ENCODE measurements at regions not wholly inside any gene's neighbourhood (a gene's known extent, or its start where the extent isn't known, plus 50 kb on each side); places are given as distances from the start of the nearest gene placed in this dataset.

DNA sequence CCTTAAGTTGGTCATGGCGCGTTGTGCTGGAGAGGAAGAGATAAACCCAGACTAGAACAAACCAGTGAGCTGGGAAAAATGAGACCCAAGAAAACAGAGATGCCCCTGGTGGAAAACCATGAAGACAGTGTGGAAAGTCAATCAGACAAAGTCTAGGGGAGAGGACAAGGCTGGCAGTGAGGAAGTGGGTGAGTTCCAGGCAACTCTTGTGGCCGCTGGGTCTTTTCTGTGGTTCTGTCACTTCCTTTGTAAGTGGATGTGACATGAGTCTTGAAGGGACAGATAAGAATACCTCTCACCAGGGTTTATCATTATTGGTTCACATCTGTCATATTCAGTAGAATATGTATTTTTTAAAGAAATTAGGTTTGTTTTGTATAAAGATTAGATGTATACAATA lies 738.4 kb downstream of the DHX35 start:
- Mint-ChIP-seq H3K27ac (no peak overlapping the region), H3K36me3 (ENCODE audit: low read depth) (no peaks in the 10 kb centered on the region), H3K27me3 (ENCODE audit: low read depth) (no peaks in the 10 kb centered on the region), H3K4me3 (no peak overlapping the region), H3K9me3 (peaks cover 5% of the 10 kb centered on the region), H3K4me1 (ENCODE audit: low read depth) (no peaks in the 10 kb centered on the region)
- no peak for DNase-seq (ENCODE audit: low spot score)

DNA sequence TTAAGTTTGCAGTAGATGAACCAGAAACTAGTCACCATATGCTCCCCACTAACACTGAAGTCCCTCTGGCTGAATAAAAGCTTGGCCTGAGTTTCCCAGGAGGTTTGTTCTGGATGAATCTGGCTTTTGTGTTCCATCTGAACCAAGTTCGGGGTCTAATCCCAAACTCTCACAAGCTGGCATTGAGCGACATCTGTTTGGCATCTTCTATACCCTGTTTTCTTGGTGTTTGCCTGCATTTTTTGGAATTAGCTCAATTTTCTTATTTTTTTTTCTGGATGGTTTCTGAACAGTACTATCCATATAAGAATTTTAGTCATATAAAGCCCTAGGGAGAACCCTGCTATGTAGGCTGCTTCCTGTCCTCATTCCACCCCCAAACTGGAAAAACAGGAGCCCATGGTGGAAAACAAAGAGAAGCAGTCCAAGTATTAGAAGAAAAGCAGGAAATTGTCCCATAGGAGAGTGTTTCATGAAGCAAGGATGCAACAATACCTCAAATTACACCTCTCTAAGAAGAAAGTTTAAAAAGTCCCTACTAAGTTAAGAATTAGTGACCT lies 737.1 kb downstream of the DHX35 start:
- Mint-ChIP-seq H3K4me1 (ENCODE audit: low read depth) (no peaks in the 10 kb centered on the region), H3K27me3 (ENCODE audit: low read depth) (no peaks in the 10 kb centered on the region), H3K9me3 (peaks cover 5% of the 10 kb centered on the region), H3K36me3 (ENCODE audit: low read depth) (no peaks in the 10 kb centered on the region), H3K27ac (no peak overlapping the region), H3K4me3 (no peak overlapping the region)
- DNase-seq (ENCODE audit: low spot score), result no peak

DNA sequence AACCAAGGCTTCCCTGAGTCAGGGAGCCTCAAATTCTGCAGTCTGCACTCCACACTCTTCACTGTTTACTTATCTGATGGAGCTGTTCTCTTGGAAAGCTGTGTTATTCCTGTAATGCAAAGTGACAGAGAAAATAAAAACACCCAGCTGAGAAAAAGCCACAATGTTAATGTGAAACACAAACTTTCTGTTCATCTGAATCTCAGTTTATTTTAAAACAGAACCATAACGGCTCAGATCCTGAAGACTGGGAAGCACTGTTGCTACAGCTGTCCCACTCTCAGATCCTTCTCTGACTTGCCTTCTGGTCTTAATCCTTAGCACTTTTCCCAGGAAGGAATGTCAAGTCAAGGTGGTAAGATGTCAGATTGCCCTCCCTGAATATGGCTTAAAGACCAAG lies 736.6 kb downstream of the DHX35 start:
- no peaks in the 10 kb centered on the region for H3K36me3 Mint-ChIP-seq (ENCODE audit: low read depth)
- no peak for DNase-seq (ENCODE audit: low spot score)
- H3K4me3 Mint-ChIP-seq, result no peak overlapping the region
- no peaks in the 10 kb centered on the region for H3K27me3 Mint-ChIP-seq (ENCODE audit: low read depth)
- peaks cover 5% of the 10 kb centered on the region for H3K9me3 Mint-ChIP-seq
- H3K27ac Mint-ChIP-seq, result no peak overlapping the region
- no peaks in the 10 kb centered on the region for H3K4me1 Mint-ChIP-seq (ENCODE audit: low read depth)

DNA sequence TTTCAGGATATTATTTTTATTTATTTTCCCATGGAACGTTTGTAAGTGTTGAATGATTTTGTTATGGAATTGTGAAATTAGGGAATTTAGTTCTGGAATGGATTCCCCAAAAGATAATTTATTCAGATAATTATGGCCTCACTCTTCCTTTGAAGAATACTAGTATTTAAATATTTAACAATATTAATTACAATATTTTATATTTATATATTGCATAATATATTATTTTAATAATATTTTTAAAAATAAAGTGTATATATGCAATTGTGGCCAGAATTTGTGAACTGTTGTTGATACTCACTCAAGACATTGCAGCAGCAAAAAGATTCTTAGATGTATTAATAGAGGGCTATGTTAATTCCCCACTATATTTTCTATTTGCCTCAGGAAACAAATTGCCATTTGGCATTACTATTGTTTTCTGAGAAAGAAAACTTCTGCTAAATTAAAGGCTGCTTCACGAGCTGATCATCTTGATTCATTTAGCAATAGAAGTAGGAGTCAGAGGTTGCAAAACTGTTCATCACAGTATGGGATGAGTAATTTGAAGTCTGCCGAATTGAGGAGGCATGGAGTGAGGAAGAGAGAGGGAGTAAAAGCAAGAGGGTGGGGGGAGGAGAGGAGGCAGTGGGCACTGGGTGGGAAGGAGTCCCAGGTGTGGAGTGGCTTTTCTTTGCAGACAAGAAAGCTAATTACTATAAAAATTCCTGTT lies 729.2 kb downstream of the DHX35 start:
- H3K27me3 Mint-ChIP-seq (ENCODE audit: low read depth), result no peaks in the 10 kb centered on the region
- no peaks in the 10 kb centered on the region for H3K9me3 Mint-ChIP-seq

DNA sequence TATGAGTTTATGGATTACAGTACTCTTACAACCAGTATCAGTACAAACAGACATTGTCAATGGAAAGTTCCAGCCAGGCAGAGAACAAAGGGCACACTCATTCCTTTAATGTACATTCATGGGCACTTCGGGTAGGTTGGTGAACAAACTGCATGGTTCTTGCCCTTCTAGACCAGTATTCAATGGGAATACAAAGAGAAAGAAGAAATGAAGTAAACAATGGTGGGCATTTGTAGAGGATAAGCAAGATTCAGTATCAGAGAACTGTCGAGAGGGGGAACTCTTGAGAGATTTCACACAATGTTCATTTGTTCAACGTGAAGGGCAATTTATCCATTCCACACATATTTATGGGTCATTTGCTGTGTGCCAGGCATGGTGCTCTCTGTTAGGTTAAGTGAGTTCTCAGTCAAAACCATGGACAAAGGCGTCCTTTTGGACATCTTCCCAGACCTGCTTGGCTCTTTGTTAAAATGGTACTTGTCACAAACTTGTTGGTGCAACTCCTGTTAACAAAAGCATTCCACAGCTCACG lies 714.8 kb downstream of the DHX35 start:
- H3K4me3 Mint-ChIP-seq, result no peak overlapping the region
- no peak overlapping the region for H3K27ac Mint-ChIP-seq
- no peaks in the 10 kb centered on the region for H3K36me3 Mint-ChIP-seq (ENCODE audit: low read depth)
- H3K9me3 Mint-ChIP-seq, result no peaks in the 10 kb centered on the region
- no peaks in the 10 kb centered on the region for H3K27me3 Mint-ChIP-seq (ENCODE audit: low read depth)
- H3K4me1 Mint-ChIP-seq (ENCODE audit: low read depth), result no peaks in the 10 kb centered on the region
- no peak for DNase-seq (ENCODE audit: low spot score)

More for the DNA sequence above, 729.2 kb downstream of the DHX35 start:
- Mint-ChIP-seq H3K27ac (no peak overlapping the region), H3K4me1 (ENCODE audit: low read depth) (no peaks in the 10 kb centered on the region), H3K36me3 (ENCODE audit: low read depth) (no peaks in the 10 kb centered on the region), H3K4me3 (no peak overlapping the region)
- DNase-seq (ENCODE audit: low spot score), result no peak

DNA sequence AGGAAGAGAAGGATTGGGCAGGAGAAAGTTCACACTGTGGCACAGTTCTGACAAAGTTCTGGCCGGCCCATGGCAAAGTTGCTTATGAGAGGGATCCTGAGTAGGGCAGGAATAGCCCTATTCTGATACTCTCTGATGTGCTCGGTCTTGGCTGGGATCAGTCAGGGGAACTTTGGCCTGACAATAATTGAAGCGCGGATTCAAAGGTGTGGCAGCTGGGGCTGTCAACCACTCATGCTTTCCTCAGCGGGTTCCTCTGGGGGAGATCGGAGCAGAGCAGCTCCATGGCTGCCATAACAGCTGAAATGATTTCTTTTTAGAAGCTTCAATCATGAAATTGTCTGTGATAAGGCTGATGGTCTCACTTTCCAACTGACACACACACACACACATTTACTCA lies 714.1 kb downstream of the DHX35 start:
- H3K27me3 Mint-ChIP-seq (ENCODE audit: low read depth), result no peaks in the 10 kb centered on the region
- no peak overlapping the region for H3K4me3 Mint-ChIP-seq
- DNase-seq (ENCODE audit: low spot score), result no peak
- H3K9me3 Mint-ChIP-seq, result no peaks in the 10 kb centered on the region
- no peak overlapping the region for H3K27ac Mint-ChIP-seq
- no peaks in the 10 kb centered on the region for H3K36me3 Mint-ChIP-seq (ENCODE audit: low read depth)
- no peaks in the 10 kb centered on the region for H3K4me1 Mint-ChIP-seq (ENCODE audit: low read depth)

DNA sequence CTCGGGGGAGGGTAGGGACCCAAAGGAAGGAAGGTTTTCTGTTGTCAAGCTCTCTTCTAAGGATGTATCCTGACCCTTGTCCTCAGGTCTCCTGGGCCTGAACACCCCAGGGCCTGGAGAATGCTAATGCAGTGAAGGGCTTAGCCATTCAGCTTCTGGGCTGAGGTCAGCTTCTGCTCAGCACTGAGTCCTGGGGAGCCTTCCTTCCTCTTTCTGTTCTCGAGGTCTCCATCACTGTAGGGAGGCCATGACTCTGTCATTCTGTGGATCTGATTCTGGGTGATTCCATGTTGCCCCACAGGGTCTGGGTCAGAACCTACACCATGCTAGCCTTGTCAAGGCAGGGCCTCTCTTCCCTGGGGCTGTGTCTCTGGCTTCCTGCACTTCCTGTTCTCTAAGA lies 712.7 kb downstream of the DHX35 start:
- DNase-seq (ENCODE audit: low spot score), result no peak
- no peak overlapping the region for H3K27ac Mint-ChIP-seq
- H3K9me3 Mint-ChIP-seq, result no peaks in the 10 kb centered on the region
- H3K4me3 Mint-ChIP-seq, result no peak overlapping the region
- no peaks in the 10 kb centered on the region for H3K4me1 Mint-ChIP-seq (ENCODE audit: low read depth)
- H3K27me3 Mint-ChIP-seq (ENCODE audit: low read depth), result no peaks in the 10 kb centered on the region
- H3K36me3 Mint-ChIP-seq (ENCODE audit: low read depth), result no peaks in the 10 kb centered on the region

DNA sequence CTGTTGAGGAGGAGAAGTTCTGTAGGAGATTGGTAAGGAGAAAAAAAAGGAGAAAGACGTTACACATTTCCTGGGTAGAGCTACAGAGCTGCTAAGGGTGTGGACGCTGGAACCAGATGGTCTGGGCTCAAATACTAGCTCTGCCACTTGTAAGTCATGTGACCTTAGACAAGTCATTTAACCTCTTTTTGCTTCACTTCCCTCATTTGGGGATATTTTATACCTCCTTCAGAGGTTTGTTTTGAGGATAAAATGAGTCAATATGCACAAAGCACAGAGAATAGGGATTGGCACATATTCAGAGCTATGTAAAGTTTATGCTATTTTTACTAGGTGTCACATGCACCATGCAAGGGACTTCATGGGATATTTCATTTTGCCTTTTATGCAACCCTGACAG lies 708.8 kb downstream of the DHX35 start:
- no peak for DNase-seq (ENCODE audit: low spot score)
- H3K36me3 Mint-ChIP-seq (ENCODE audit: low read depth), result no peaks in the 10 kb centered on the region
- H3K4me1 Mint-ChIP-seq (ENCODE audit: low read depth), result no peaks in the 10 kb centered on the region
- no peak overlapping the region for H3K4me3 Mint-ChIP-seq
- no peaks in the 10 kb centered on the region for H3K9me3 Mint-ChIP-seq
- no peak overlapping the region for H3K27ac Mint-ChIP-seq
- H3K27me3 Mint-ChIP-seq (ENCODE audit: low read depth), result no peaks in the 10 kb centered on the region

DNA sequence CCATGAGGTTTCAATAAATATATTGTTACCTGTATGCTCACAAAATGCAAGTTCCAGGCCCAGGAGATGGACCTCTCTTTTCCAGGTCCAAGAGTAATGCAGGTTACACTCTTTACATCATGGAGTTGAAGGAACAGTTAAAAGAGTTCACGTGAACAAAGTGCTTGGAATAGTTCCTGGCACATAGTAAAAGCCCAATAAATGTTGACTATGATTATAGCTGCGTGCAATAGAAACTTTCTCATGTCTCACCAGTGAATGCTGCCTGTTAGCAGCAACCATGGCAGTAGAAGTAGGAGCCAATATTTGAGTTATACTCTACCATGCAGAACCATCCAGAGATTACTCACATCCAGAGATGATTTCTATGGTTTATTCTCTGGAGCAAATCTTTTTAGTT lies 707.5 kb downstream of the DHX35 start:
- no peaks in the 10 kb centered on the region for H3K36me3 Mint-ChIP-seq (ENCODE audit: low read depth)
- H3K9me3 Mint-ChIP-seq, result no peaks in the 10 kb centered on the region
- H3K4me1 Mint-ChIP-seq (ENCODE audit: low read depth), result no peaks in the 10 kb centered on the region
- no peak overlapping the region for H3K27ac Mint-ChIP-seq
- no peaks in the 10 kb centered on the region for H3K27me3 Mint-ChIP-seq (ENCODE audit: low read depth)
- no peak overlapping the region for H3K4me3 Mint-ChIP-seq
- DNase-seq (ENCODE audit: low spot score), result no peak

DNA sequence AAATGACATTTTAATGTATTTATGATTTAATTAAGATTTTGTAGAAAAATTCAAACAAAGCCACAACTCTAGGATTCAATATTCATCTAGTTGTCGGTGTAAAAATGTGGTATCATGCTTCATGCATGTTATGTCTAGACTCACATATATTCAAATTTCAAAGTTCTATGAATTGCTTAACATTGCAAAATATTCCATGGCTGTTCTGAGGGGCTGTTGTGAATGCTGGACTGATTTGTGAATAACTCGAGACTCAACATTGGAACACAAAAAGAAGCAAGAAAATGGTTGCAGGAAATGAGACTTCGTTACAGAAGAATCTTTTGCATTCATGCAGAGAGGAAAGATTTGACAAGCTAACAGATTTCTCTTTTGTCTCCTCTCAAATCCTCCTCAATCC lies 705.9 kb downstream of the DHX35 start:
- no peak for DNase-seq (ENCODE audit: low spot score)
- Mint-ChIP-seq H3K36me3 (ENCODE audit: low read depth) (no peaks in the 10 kb centered on the region), H3K27me3 (ENCODE audit: low read depth) (no peaks in the 10 kb centered on the region), H3K27ac (no peak overlapping the region), H3K4me3 (no peak overlapping the region), H3K9me3 (no peaks in the 10 kb centered on the region), H3K4me1 (ENCODE audit: low read depth) (no peaks in the 10 kb centered on the region)

DNA sequence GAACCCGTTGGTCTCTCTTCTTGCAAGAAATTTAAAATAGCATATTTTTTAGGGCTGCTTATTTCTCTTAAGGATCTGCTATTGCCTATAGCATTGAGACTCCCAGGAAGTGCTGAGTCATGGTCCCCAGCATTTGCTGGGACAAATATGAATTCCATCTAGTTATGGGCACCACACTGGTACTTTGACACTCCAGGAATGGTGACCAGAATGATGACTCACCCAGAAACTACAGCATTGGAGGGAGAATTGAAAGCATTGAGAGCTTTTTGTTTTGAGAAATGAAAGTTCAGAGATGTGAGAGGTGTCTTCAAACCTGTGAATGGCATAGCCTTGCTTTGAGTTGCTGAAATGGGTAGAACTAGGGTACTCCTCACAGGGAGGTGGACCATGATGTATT lies 699.7 kb downstream of the DHX35 start:
- Mint-ChIP-seq H3K4me1 (ENCODE audit: low read depth) (no peaks in the 10 kb centered on the region), H3K36me3 (ENCODE audit: low read depth) (no peaks in the 10 kb centered on the region), H3K27me3 (ENCODE audit: low read depth) (no peaks in the 10 kb centered on the region), H3K4me3 (no peak overlapping the region), H3K27ac (no peak overlapping the region), H3K9me3 (no peaks in the 10 kb centered on the region)
- no peak for DNase-seq (ENCODE audit: low spot score)

DNA sequence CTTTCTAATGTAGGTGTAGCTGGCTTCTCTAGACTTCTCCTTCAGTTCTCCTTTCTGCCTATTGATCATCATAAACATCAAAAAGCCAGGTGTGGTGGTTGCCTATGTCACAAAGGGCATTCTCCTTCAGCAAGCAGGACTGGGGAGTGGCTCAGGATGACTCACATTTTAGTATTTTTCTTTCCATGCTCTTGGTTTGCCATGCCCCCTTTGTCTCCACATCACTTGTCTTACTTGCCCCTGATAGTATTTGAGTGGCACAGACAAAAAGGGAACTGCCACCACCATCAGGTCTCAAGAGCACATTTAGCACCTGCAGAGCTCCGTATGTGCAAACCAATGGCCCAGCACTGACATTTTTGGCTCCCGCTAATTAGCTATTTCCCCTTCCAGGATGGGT lies 698.8 kb downstream of the DHX35 start:
- Mint-ChIP-seq H3K9me3 (no peaks in the 10 kb centered on the region), H3K36me3 (ENCODE audit: low read depth) (no peaks in the 10 kb centered on the region), H3K4me3 (no peak overlapping the region), H3K27me3 (ENCODE audit: low read depth) (no peaks in the 10 kb centered on the region), H3K27ac (no peak overlapping the region), H3K4me1 (ENCODE audit: low read depth) (no peaks in the 10 kb centered on the region)
- DNase-seq (ENCODE audit: low spot score), result no peak

DNA sequence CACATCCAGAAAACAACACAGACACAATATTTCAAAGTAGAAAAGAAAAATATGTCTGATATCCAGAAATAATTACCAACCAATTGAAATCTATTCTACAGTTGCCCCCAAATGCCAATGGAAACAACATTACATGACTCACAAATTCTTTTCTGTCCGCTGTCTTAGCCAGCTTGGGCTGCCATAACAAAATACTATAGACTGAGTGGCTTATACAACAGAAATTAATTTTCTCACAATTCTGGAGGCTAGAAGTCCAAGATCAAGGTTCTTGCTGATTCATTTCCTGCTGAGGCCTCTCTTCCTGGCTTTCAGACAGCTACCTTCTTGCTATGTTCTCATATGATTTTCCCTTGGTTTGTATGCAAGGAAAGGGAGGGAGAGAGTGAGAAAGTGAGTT lies 698.1 kb downstream of the DHX35 start:
- no peaks in the 10 kb centered on the region for H3K9me3 Mint-ChIP-seq
- H3K4me1 Mint-ChIP-seq (ENCODE audit: low read depth), result no peaks in the 10 kb centered on the region
- H3K4me3 Mint-ChIP-seq, result no peak overlapping the region
- H3K36me3 Mint-ChIP-seq (ENCODE audit: low read depth), result no peaks in the 10 kb centered on the region
- no peaks in the 10 kb centered on the region for H3K27me3 Mint-ChIP-seq (ENCODE audit: low read depth)
- no peak overlapping the region for H3K27ac Mint-ChIP-seq
- DNase-seq (ENCODE audit: low spot score), result no peak

DNA sequence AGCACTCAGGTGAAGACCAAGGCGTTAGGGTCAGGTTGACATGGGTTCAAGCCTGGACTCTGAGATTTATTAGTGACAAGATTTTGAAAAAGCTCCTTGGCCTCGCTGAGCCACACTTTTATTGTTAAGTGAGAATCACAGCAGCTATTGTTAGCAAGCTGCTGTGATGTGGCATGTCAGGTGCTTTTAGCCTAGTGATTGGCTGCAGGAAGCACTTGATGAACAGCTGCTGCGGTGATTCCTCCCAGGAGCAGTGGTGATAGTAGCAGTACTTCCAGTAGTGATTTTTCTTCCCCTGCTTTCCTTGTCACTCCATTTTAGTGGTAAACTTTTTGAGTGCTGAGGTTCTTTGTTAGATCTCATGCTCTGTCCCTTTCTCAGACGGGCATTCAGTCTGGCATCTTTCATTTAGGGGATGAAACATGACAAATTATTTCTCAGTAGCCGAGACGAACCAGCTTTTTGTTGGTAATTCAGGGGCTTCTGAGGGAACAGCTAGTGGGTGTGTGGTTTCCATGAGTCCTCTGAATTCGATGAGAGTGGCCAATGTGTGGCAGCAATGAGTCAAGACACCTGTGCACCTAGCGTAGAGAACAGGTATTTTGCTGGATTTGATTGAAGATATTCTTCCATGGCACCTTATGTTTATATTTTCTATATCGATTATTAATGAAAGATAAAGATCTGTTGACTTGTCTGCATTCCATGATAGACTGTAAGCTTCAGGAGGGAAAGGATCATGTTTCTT lies 696.7 kb downstream of the DHX35 start:
- Mint-ChIP-seq H3K27ac (no peak overlapping the region), H3K4me3 (no peak overlapping the region), H3K36me3 (ENCODE audit: low read depth) (no peaks in the 10 kb centered on the region), H3K4me1 (ENCODE audit: low read depth) (no peaks in the 10 kb centered on the region), H3K9me3 (no peaks in the 10 kb centered on the region), H3K27me3 (ENCODE audit: low read depth) (no peaks in the 10 kb centered on the region)
- DNase-seq (ENCODE audit: low spot score), result no peak

Data from T-helper 2 cell treated with Interferon-gamma antibody and Interleukin-4, amounts not matched to agents 5 μg/mL and 100 μg/mL, for 36 hours (primary cell).